ENCODE measurements at regions not wholly inside any gene's neighbourhood (a gene's known extent, or its start where the extent isn't known, plus 50 kb on each side); places are given as distances from the start of the nearest gene placed in this dataset.

DNA sequence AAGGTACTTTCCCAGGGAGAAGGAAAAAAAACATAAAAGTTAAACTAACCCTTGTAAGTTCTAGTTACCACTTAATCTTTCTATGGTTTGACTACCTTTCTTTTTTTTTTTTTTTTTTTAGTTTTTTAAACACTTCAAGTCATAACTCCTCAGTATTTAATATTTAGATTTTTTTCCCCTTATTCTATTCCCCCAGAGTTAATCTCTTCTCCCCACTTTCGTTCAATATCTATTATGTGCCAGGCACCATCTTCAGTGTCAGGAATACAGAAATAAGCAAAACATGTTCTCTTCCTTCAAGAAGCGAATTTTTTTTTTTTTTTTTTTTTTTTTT is 62.0 kb upstream of the LOC128125822 start:
- TF ChIP-seq, protein P1, sequence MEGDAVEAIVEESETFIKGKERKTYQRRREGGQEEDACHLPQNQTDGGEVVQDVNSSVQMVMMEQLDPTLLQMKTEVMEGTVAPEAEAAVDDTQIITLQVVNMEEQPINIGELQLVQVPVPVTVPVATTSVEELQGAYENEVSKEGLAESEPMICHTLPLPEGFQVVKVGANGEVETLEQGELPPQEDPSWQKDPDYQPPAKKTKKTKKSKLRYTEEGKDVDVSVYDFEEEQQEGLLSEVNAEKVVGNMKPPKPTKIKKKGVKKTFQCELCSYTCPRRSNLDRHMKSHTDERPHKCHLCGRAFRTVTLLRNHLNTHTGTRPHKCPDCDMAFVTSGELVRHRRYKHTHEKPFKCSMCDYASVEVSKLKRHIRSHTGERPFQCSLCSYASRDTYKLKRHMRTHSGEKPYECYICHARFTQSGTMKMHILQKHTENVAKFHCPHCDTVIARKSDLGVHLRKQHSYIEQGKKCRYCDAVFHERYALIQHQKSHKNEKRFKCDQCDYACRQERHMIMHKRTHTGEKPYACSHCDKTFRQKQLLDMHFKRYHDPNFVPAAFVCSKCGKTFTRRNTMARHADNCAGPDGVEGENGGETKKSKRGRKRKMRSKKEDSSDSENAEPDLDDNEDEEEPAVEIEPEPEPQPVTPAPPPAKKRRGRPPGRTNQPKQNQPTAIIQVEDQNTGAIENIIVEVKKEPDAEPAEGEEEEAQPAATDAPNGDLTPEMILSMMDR (IDR thresholded peaks at IDR 0.05), result no peak
- TF ChIP-seq POLR2A (IDR thresholded peaks at IDR 0.05), result no peak

All from right lobe of liver (tissue), 4 donors.